ENCODE measurements at regions not wholly inside any gene's neighbourhood (a gene's known extent, or its start where the extent isn't known, plus 50 kb on each side); places are given as distances from the start of the nearest gene placed in this dataset.

GRCh38 chr5:174614500-174615135 lies 109.8 kb upstream of the MSX2 start:
- no peak for TF ChIP-seq POLR2A (IDR thresholded peaks at IDR 0.05)
- TF ChIP-seq CTCF (IDR thresholded peaks at IDR 0.05): no peak
- Histone ChIP-seq H3K36me3 (no peaks in the 10 kb centered on the region), H3K4me3 (no peak overlapping the region), H3K27ac (no peak overlapping the region), H3K4me1 (peaks cover 0 to 12% (median 3%) of the 10 kb centered on the region in 3 donors), H3K27me3 (peaks cover 0 to 49% (median 0%) of the 10 kb centered on the region in 4 donors), H3K9me3 (no peaks in the 10 kb centered on the region)
- 82 to 100% methylated on average over 2 of the region's 2 CpGs for WGBS, 2 donors
- intact Hi-C loops (cut with DNase I): no loop called here
- DNase-seq: no peak

- no peak for TF ChIP-seq POLR2A (IDR thresholded peaks at IDR 0.05)
- no peak for TF ChIP-seq CTCF (IDR thresholded peaks at IDR 0.05)
- intact Hi-C loops (cut with DNase I): no loop called here
Measured at GRCh38 chr5:174616036-174616435, 108.3 kb upstream of the MSX2 start.

GRCh38 chr5:174617285-174617684 lies 107.1 kb upstream of the MSX2 start:
- H3K27ac ChIP-seq: no peak overlapping the region

More at GRCh38 chr5:174616036-174616435, 108.3 kb upstream of the MSX2 start:
- peaks cover 0 to 5% (median 0%) of the 10 kb centered on the region in 3 donors for H3K4me1 ChIP-seq
- no peak overlapping the region for H3K4me3 ChIP-seq
- DNase-seq: no peak
- H3K27me3 ChIP-seq: peaks cover 0 to 63% (median 0%) of the 10 kb centered on the region in 4 donors
- H3K9me3 ChIP-seq: no peaks in the 10 kb centered on the region
- H3K36me3 ChIP-seq: no peaks in the 10 kb centered on the region
- no peak overlapping the region for H3K27ac ChIP-seq
- 38 to 49% methylated on average over 2 of the region's 2 CpGs for WGBS, 2 donors

GRCh38 chr5:174617910-174618309 lies 106.5 kb upstream of the MSX2 start:
- Histone ChIP-seq H3K4me1 (no peaks in the 10 kb centered on the region), H3K4me3 (no peak overlapping the region), H3K27me3 (peaks cover 0 to 76% (median 0%) of the 10 kb centered on the region in 4 donors), H3K9me3 (no peaks in the 10 kb centered on the region), H3K27ac (no peak overlapping the region), H3K36me3 (no peaks in the 10 kb centered on the region)
- no peak for TF ChIP-seq CTCF (IDR thresholded peaks at IDR 0.05)
- TF ChIP-seq POLR2A (IDR thresholded peaks at IDR 0.05): no peak
- intact Hi-C loops (cut with DNase I): no loop called here
- WGBS, 2 donors: 73 to 85% methylated on average over 6 to 10 of the region's 10 CpGs
- no peak for DNase-seq

More at GRCh38 chr5:174617285-174617684, 107.1 kb upstream of the MSX2 start:
- intact Hi-C loops (cut with DNase I): no loop called here
- H3K4me1 ChIP-seq: no peaks in the 10 kb centered on the region
- H3K4me3 ChIP-seq: no peak overlapping the region
- DNase-seq: no peak
- 79 to 96% methylated on average over 2 of the region's 2 CpGs for WGBS, 2 donors
- TF ChIP-seq POLR2A (IDR thresholded peaks at IDR 0.05): no peak
- no peak for TF ChIP-seq CTCF (IDR thresholded peaks at IDR 0.05)
- H3K36me3 ChIP-seq: no peaks in the 10 kb centered on the region
- H3K27me3 ChIP-seq: peaks cover 0 to 75% (median 0%) of the 10 kb centered on the region in 4 donors
- no peaks in the 10 kb centered on the region for H3K9me3 ChIP-seq

GRCh38 chr5:174618589-174618988 lies 105.8 kb upstream of the MSX2 start:
- no peak overlapping the region for H3K4me3 ChIP-seq
- TF ChIP-seq POLR2A (IDR thresholded peaks at IDR 0.05) (no peak), CTCF (IDR thresholded peaks at IDR 0.05) (no peak)
- intact Hi-C loops (cut with DNase I): no loop called here
- DNase-seq: no peak
- H3K27ac ChIP-seq: no peak overlapping the region
- H3K4me1 ChIP-seq: no peaks in the 10 kb centered on the region
- no peaks in the 10 kb centered on the region for H3K36me3 ChIP-seq
- WGBS, 2 donors: 90 to 100% methylated on average over 1 to 4 of the region's 4 CpGs
- H3K9me3 ChIP-seq: no peaks in the 10 kb centered on the region
- H3K27me3 ChIP-seq: peaks cover 0 to 76% (median 0%) of the 10 kb centered on the region in 4 donors
